Dermis microvascular lymphatic vessel endothelial cell (primary cell): ENCODE measurements at regions not wholly inside any gene's neighbourhood (a gene's known extent, or its start where the extent isn't known, plus 50 kb on each side); places are given as distances from the start of the nearest gene placed in this dataset.

ENCODE experiments used
- DNase-seq, 2 donors: peaks; one replicate each; pipeline versions ENCODE4 v3.0.0 to v3.0.0-alpha.2; 2010; ENCODE audit warnings: low read depth in 2 of 2

GRCh38 chr2:138430181-138430580 is 71.4 kb upstream of the SPOPL start:
- no peak for DNase-seq

GRCh38 chr2:138432971-138433370 is 68.6 kb upstream of the SPOPL start:
- DNase-seq: no peak

GRCh38 chr2:138433995-138434951 is 67.3 kb upstream of the SPOPL start:
- DNase-seq: no peak

GRCh38 chr2:138435701-138436100 is 65.9 kb upstream of the SPOPL start:
- no peak for DNase-seq

DNA sequence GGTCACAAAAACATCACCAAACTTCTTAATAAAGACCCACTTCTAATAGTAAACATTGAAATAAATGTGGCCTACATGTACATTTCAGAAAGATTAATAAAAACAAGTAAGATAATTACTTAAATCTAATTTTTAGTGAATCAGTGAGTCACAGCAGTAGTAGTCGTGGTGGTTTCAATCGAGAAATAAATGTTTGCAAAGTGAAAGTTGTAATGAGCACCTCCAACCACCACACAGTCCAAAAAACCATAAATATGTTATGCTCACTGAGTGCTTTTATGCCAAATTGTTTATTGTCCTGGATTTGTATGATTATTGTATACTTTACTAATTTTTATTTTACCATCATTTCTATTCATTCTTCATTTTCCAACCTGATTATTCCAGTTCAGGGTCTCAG is 61.8 kb upstream of the SPOPL start:
- DNase-seq: no peak

- no peak for DNase-seq
Measured at GRCh38 chr2:138440759-138441158, 60.8 kb upstream of the SPOPL start.

GRCh38 chr2:138441916-138442315 is 59.7 kb upstream of the SPOPL start:
- no peak for DNase-seq

DNA sequence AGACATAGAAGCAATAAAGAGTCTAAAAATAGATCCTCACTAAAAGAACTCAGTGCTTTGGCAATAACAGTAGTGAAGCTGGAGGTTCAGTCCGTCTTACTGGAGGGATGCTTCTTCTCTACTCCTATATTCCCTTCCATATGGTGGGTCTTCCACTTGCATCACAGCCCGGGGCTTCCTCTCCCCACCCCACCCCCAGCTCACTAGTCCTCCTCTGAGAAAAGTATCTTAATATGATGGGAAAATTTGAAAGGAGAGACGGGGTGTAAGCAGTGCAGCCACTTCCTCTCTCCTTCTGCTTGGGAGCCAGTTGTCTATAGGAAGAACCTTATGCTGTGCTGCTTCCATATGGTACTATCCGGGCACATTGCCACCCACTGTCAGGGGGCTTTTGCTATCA is 57.2 kb upstream of the SPOPL start:
- DNase-seq: no peak

GRCh38 chr2:138445227-138445626 is 56.3 kb upstream of the SPOPL start:
- DNase-seq: no peak

- no peak for DNase-seq
Measured at GRCh38 chr2:138446043-138446442, 55.5 kb upstream of the SPOPL start.

- peak; percentile 3 to 77 for DNase-seq
Measured at GRCh38 chr2:138447889-138448570, 53.5 kb upstream of the SPOPL start.
